HEK293T (cell line): ENCODE measurements at regions not wholly inside any gene's neighbourhood (a gene's known extent, or its start where the extent isn't known, plus 50 kb on each side); places are given as distances from the start of the nearest gene placed in this dataset.
"Not testable (repeated sequence)": the region's sequence is repeated elsewhere in the genome, so short reads cannot be mapped to it uniquely, and the experiment has no call there.

ENCODE experiments used
- CTCF ChIA-PET: fragments of 350-600 bp; formaldehyde crosslinking; extraction: SDS; loops from one replicate; lab custom pipeline; 2021; ENCODE audit warnings: antibody characterized with exemption, inconsistent platforms; lab: Yijun Ruan, JAX
- POLR2A ChIA-PET: fragments of 350-600 bp; formaldehyde crosslinking; extraction: SDS; loops from one replicate; lab custom pipeline; 2020; ENCODE audit warnings: antibody characterized with exemption, inconsistent platforms; lab: Yijun Ruan, JAX
- DNase-seq: peaks from one replicate; pipeline ENCODE4 v3.0.0; 2012; ENCODE audit warnings: mixed read lengths; ENCODE audit errors: extremely low spot score
- ARNT ChIP-seq: fragments of 450-650 bp; IDR thresholded peaks from 2 replicates; pipeline ENCODE4 v1.6.1; 2017; ENCODE audit warnings: mild to moderate bottlenecking
- BHLHE40 ChIP-seq: fragments of 450-650 bp; IDR thresholded peaks from 2 replicates; pipeline ENCODE4 v1.6.1; 2016; ENCODE audit warnings: mild to moderate bottlenecking, moderate library complexity, borderline replicate concordance
- CTBP1 ChIP-seq: fragments of 450-650 bp; IDR thresholded peaks from 2 replicates; pipeline ENCODE4 v1.6.1; 2016; ENCODE audit warnings: borderline replicate concordance
- ELF4 ChIP-seq: fragments of 450-650 bp; IDR thresholded peaks from 2 replicates; pipeline ENCODE4 v1.6.1; 2017; ENCODE audit warnings: antibody characterized with exemption
- FOXA1 ChIP-seq: fragments of 450-650 bp; IDR thresholded peaks from 2 replicates; pipeline ENCODE4 v1.6.1; 2016; ENCODE audit warnings: mild to moderate bottlenecking
- FOXK2 ChIP-seq: fragments of 450-650 bp; IDR thresholded peaks from 2 replicates; pipeline ENCODE4 v1.6.1; 2016; ENCODE audit warnings: mild to moderate bottlenecking
- FOXM1 ChIP-seq: fragments of 450-650 bp; IDR thresholded peaks from 2 replicates; pipeline ENCODE4 v1.6.1; 2017; ENCODE audit warnings: mild to moderate bottlenecking, borderline replicate concordance
- HDGF ChIP-seq: fragments of 450-650 bp; IDR thresholded peaks from 2 replicates; pipeline ENCODE4 v1.6.1; 2017; ENCODE audit warnings: antibody characterized with exemption, borderline replicate concordance
- L3MBTL2 ChIP-seq: fragments of 450-650 bp; conservative IDR thresholded peaks from 2 replicates; pipeline ENCODE4 v1.6.1; 2016; ENCODE audit warnings: mild to moderate bottlenecking
- LEF1 ChIP-seq: fragments of 450-650 bp; IDR thresholded peaks from 2 replicates; pipeline ENCODE4 v1.6.1; 2017; ENCODE audit warnings: mild to moderate bottlenecking, borderline replicate concordance
- NFRKB ChIP-seq: fragments of 450-650 bp; IDR thresholded peaks from 2 replicates; pipeline ENCODE4 v1.6.1; 2016; ENCODE audit warnings: mild to moderate bottlenecking, moderate library complexity
- PKNOX1 ChIP-seq: fragments of 450-650 bp; IDR thresholded peaks from 2 replicates; pipeline ENCODE4 v1.6.1; 2016
- SP1 ChIP-seq: fragments of 450-650 bp; IDR thresholded peaks from 2 replicates; pipeline ENCODE4 v1.6.1; 2017
- SUZ12 ChIP-seq: fragments of 450-650 bp; IDR thresholded peaks from 2 replicates; pipeline ENCODE4 v1.6.1; 2016; ENCODE audit warnings: mild to moderate bottlenecking
- TARDBP ChIP-seq: fragments of 450-650 bp; IDR thresholded peaks from 2 replicates; pipeline ENCODE4 v1.6.1; 2016
- ZNF384 ChIP-seq: fragments of 450-650 bp; IDR thresholded peaks from 2 replicates; pipeline ENCODE4 v1.6.1; 2016

DNA sequence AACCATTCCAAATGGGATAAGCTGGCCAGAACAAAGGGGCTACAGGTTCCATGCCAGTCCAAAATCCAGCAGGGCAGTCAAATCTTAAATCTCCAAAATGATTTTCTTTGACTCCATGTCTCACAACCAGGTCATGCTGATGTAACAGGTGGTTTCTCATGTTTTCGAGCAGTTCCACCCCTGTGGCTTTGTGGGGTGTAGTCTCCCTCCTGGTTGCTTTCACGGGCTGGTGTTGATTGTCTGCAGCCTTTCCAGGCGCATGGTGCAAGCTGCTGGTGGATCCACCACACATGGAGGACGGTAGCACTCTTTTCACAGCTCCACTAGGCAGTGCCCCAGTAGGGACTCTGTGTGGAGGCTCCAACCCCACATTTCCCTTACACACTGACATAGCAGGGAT is 425.5 kb upstream of the FTMT start:
- no peak for TF ChIP-seq FOXM1
- POLR2A ChIA-PET = no interaction called here
- no peak for DNase-seq
- CTCF ChIA-PET = interaction anchor here (0.6 kb wide), 1 partner anchor 811 kb away, joined by 6 read pairs; no protein-coding TSS in a partner anchor

DNA sequence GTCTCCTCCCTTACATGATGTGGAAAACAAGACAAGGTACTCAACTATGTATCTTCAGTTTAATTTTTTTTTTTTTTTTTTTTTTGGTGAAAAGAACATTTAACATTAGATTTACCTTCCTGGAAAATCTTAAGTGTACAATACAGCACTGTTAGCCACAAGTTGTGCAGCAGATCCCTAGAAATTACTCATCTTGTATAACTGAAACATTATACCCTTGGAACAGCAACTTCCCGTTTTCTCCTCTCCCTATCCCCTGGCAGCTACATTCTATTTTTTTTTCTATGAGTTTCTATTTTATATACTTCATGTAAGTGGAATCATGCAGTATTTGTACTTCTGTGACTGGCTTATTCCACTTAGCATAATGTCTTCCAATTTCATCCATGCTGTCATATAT is 421.9 kb upstream of the FTMT start:
- ChIA-PET POLR2A (no interaction called here), CTCF (no interaction called here)
- TF ChIP-seq ARNT (no peak), FOXK2 (no peak), HDGF (no peak), LEF1 (no peak), SUZ12 (no peak), PKNOX1 (no peak), ZNF384 (no peak), TARDBP (no peak), SP1 (no peak), FOXM1 (no peak), ELF4 (no peak), FOXA1 (no peak), L3MBTL2 (no peak), BHLHE40 (no peak), CTBP1 (no peak), NFRKB (no peak)
- DNase-seq = no peak

DNA sequence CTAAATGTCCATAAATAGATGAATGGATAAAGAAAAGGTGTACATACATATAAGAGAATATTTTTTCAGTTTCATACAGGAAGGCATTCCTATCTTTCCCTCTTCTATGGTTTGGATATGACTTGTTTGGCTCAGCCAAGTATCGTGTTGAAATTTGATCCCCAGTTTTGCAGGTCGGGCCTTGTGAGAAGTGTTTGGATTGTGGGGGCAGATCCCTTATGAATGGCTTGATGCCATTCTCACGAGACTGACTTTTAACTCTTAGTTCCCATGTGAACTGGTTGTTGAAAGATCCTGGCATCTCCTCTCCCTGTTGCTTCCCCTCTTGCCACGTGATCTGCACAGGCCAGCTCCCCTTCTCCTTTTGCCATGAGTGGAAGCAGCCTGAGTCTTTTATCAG is 421.1 kb upstream of the FTMT start:
- no peak for DNase-seq
- ChIA-PET CTCF (no interaction called here), POLR2A (no interaction called here)
- TF ChIP-seq L3MBTL2 = no peak
- TF ChIP-seq NFRKB = no peak
- TF ChIP-seq BHLHE40 = no peak
- no peak for TF ChIP-seq HDGF
- no peak for TF ChIP-seq SUZ12
- TF ChIP-seq ELF4 = no peak
- no peak for TF ChIP-seq FOXM1
- no peak for TF ChIP-seq PKNOX1
- TF ChIP-seq ZNF384 = no peak
- TF ChIP-seq LEF1 = no peak
- no peak for TF ChIP-seq FOXK2
- TF ChIP-seq ARNT = no peak
- TF ChIP-seq TARDBP = no peak
- no peak for TF ChIP-seq SP1
- no peak for TF ChIP-seq CTBP1
- TF ChIP-seq FOXA1 = no peak

GRCh38 chr5:121445511-121445910 is 406.2 kb upstream of the FTMT start:
- TF ChIP-seq ARNT (no peak), SUZ12 (no peak), ELF4 (no peak), FOXM1 (no peak), BHLHE40 (no peak)
- ChIA-PET CTCF (no interaction called here), POLR2A (no interaction called here)
- no peak for DNase-seq

DNA sequence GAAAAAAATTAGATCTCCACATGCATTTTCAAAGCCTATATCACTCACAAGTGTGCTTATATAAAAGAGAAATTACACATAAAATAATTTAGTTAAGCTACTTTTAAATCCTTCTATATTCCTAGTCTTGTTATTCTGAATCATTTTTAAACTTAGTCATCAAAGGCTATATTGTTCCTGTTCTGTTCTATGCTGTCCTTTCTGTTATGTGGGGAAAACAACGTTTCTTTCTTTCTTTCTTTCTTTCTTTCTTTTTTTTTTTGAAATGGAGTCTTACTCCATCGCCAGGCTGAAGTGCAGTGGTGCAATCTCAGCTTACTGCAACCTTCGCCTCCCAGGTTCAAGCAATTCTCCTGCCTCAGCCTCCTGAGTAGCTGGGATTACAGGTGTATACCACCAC is 389.2 kb upstream of the FTMT start:
- ChIA-PET CTCF (interaction anchor here (0.6 to 0.7 kb wide), 2 partner anchors 9 to 10 kb away, joined by 3 read pairs; no protein-coding TSS in a partner anchor), POLR2A (no interaction called here)
- TF ChIP-seq LEF1 (no peak), CTBP1 (no peak), TARDBP (no peak), NFRKB (no peak), SUZ12 (no peak)
- no peak for DNase-seq

DNA sequence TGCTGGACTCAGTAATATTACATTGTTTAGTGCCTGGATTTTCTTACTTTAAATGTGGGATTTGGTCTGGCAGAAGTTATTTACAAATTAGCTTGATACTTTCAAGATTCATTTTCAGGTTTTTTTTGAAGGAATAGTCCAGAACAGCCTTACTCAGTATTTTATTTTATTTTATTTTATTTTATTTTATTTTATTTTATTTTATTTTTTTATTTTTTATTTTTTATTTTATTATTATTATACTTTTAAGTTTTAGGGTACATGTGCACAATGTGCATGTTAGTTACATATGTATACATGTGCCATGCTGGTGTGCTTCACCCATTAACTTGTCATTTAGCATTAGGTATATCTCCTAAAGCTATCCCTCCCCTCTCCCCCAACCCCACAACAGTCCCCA is 380.5 kb upstream of the FTMT start:
- POLR2A ChIA-PET, DNase-seq: not testable (repeated sequence)
- CTCF ChIA-PET = interaction anchor here (0.7 kb wide), 3 partner anchors 9 to 120 kb away, joined by 3 to 4 read pairs (median 3); no protein-coding TSS in a partner anchor

- no peak for TF ChIP-seq L3MBTL2
- TF ChIP-seq SP1 = no peak
- no peak for TF ChIP-seq LEF1
- TF ChIP-seq FOXK2 = no peak
- POLR2A ChIA-PET = no interaction called here
- CTCF ChIA-PET = no interaction called here
- DNase-seq = no peak
Observed at GRCh38 chr5:121478636-121479035, 373.0 kb upstream of the FTMT start.

DNA sequence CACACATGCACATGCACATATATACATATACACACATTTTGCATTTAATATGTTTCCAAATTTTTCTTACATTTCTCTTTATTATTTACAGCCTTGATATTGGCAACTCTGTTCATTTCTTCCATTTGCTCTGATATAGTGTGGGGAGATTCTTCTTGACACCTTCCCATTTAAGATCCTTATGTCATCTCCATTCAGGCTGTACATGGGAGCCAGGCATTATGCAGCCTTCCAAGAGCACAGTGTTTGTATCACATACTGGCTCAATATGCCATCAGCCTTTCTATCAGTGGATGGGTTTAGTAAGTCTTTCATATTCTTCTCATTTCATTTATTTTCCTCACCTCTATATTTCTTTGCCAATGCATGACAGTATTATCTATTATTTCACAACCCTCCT is 372.3 kb upstream of the FTMT start:
- TF ChIP-seq SUZ12 (no peak), HDGF (no peak), ZNF384 (no peak), BHLHE40 (no peak), PKNOX1 (no peak), CTBP1 (no peak), LEF1 (no peak), NFRKB (no peak), FOXA1 (no peak), FOXM1 (no peak), L3MBTL2 (no peak), SP1 (no peak), ELF4 (no peak), TARDBP (no peak), FOXK2 (no peak)
- POLR2A ChIA-PET = no interaction called here
- no peak for DNase-seq
- CTCF ChIA-PET = no interaction called here
